HepG2 (cell line): ENCODE measurements at regions not wholly inside any gene's neighbourhood (a gene's known extent, or its start where the extent isn't known, plus 50 kb on each side); places are given as distances from the start of the nearest gene placed in this dataset.

Experiments used
- IKZF1 ChIP-seq: fragments of 450-650 bp; IDR thresholded peaks from 2 replicates; pipeline ENCODE4 v1.7.1; 2016
- TF ChIP-seq, protein P1 (sequence below): sonication (generic); formaldehyde crosslinking; IDR thresholded peaks from 2 replicates; pipeline ENCODE4 v1.5.0; 2020; ENCODE audit warnings: mild to moderate bottlenecking, missing genetic modification reagents

DNA sequence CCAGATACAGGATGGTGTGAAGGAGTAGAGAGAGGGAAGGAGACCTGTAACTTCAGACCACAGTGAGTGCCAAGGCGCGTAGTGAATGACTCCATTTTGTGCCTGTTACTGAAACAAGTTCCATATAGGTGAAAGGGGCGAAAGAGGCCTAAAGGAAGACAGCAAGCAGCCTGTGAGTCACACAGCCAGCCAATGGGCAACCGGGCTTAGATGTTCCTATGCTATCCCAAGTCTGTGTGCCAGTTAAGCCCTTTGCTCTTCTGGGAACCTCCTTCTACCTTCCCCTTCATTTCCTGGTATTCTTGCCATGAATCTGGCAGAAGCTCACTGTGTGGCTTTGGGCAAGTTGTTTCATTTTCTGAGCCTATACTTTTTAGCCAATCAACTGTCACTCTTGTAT lies 161.8 kb upstream of the LDB2 start:
- TF ChIP-seq IKZF1: no peak
- TF ChIP-seq, protein P1, sequence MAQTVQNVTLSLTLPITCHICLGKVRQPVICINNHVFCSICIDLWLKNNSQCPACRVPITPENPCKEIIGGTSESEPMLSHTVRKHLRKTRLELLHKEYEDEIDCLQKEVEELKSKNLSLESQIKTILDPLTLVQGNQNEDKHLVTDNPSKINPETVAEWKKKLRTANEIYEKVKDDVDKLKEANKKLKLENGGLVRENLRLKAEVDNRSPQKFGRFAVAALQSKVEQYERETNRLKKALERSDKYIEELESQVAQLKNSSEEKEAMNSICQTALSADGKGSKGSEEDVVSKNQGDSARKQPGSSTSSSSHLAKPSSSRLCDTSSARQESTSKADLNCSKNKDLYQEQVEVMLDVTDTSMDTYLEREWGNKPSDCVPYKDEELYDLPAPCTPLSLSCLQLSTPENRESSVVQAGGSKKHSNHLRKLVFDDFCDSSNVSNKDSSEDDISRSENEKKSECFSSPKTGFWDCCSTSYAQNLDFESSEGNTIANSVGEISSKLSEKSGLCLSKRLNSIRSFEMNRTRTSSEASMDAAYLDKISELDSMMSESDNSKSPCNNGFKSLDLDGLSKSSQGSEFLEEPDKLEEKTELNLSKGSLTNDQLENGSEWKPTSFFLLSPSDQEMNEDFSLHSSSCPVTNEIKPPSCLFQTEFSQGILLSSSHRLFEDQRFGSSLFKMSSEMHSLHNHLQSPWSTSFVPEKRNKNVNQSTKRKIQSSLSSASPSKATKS: no peak
